ENCODE measurements at regions not wholly inside any gene's neighbourhood (a gene's known extent, or its start where the extent isn't known, plus 50 kb on each side); places are given as distances from the start of the nearest gene placed in this dataset.

- TF ChIP-seq REST (IDR thresholded peaks at IDR 0.05; ENCODE audit: borderline replicate concordance) (no peak), POLR2AphosphoS5 (IDR thresholded peaks at IDR 0.05) (no peak)
Measured at GRCh38 chr5:44933686-44934085, 124.9 kb downstream of the MRPS30 start.
